LNCAP (cell line): ENCODE measurements at regions not wholly inside any gene's neighbourhood (a gene's known extent, or its start where the extent isn't known, plus 50 kb on each side); places are given as distances from the start of the nearest gene placed in this dataset.

Source experiments
- CTCF ChIP-seq: fragments of 450-650 bp; IDR thresholded peaks from 2 replicates; pipeline ENCODE4 v1.5.1; 2017; ENCODE audit warnings: mild to moderate bottlenecking

- no peak for TF ChIP-seq CTCF
Measured at GRCh38 chr3:154678041-154678654, 248.2 kb upstream of the GPR149 start.

- TF ChIP-seq CTCF = no peak
Measured at GRCh38 chr3:154668835-154669234, 238.8 kb upstream of the GPR149 start.

GRCh38 chr3:154668187-154668586 lies 238.2 kb upstream of the GPR149 start:
- no peak for TF ChIP-seq CTCF

GRCh38 chr3:154666542-154666941 lies 236.6 kb upstream of the GPR149 start:
- no peak for TF ChIP-seq CTCF

- TF ChIP-seq CTCF = no peak
Measured at GRCh38 chr3:154664714-154665113, 234.7 kb upstream of the GPR149 start.

- no peak for TF ChIP-seq CTCF
Measured at GRCh38 chr3:154662851-154663250, 232.9 kb upstream of the GPR149 start.

- TF ChIP-seq CTCF = no peak
Measured at GRCh38 chr3:154660811-154661210, 230.8 kb upstream of the GPR149 start.

GRCh38 chr3:154658000-154658399 lies 228.0 kb upstream of the GPR149 start:
- TF ChIP-seq CTCF = no peak
